ENCODE measurements at regions not wholly inside any gene's neighbourhood (a gene's known extent, or its start where the extent isn't known, plus 50 kb on each side); places are given as distances from the start of the nearest gene placed in this dataset.
"Not testable (repeated sequence)": the region's sequence is repeated elsewhere in the genome, so short reads cannot be mapped to it uniquely, and the experiment has no call there.

DNA sequence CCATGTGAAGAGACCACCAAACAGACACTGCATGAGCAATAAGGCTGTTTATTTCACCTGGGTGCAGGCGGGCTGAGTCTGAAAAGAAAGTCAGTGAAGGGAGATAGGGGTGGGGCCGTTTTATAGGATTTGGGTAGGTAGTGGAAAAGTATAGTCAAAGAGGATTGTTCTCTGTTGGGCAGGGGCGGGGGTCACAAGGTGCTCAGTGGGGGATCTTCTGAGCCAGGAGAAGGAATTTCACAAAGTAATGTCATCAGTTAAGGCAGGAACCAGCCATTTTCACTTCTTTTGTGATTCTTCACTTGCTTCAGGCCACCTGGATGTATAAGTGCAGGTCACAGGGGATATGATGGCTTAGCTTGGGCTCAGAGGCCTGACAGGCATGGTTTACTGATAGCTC is 444.6 kb upstream of the ZNG1F start:
- TF ChIP-seq, protein P1, sequence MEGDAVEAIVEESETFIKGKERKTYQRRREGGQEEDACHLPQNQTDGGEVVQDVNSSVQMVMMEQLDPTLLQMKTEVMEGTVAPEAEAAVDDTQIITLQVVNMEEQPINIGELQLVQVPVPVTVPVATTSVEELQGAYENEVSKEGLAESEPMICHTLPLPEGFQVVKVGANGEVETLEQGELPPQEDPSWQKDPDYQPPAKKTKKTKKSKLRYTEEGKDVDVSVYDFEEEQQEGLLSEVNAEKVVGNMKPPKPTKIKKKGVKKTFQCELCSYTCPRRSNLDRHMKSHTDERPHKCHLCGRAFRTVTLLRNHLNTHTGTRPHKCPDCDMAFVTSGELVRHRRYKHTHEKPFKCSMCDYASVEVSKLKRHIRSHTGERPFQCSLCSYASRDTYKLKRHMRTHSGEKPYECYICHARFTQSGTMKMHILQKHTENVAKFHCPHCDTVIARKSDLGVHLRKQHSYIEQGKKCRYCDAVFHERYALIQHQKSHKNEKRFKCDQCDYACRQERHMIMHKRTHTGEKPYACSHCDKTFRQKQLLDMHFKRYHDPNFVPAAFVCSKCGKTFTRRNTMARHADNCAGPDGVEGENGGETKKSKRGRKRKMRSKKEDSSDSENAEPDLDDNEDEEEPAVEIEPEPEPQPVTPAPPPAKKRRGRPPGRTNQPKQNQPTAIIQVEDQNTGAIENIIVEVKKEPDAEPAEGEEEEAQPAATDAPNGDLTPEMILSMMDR (IDR thresholded peaks at IDR 0.05): not testable (repeated sequence)
- TF ChIP-seq POLR2A, EP300 (IDR thresholded peaks at IDR 0.05): not testable (repeated sequence)
